HG03097 (cell line): ENCODE measurements at regions not wholly inside any gene's neighbourhood (a gene's known extent, or its start where the extent isn't known, plus 50 kb on each side); places are given as distances from the start of the nearest gene placed in this dataset.

ENCODE experiments used
- ATAC-seq: cut with Tn5 transposase; IDR thresholded peaks from one replicate; pipeline ENCODE4 v1.9.1; 2021; ENCODE audit not compliant: unreplicated experiment, low FRiP score

- ATAC-seq, result no peak
These were observed 134.2 kb upstream of the LINC00305 start for GRCh38 chr18:64283059-64283458.

GRCh38 chr18:64278026-64278425 is 129.1 kb upstream of the LINC00305 start:
- ATAC-seq, result no peak

- no peak for ATAC-seq
These were observed 127.6 kb upstream of the LINC00305 start for GRCh38 chr18:64276311-64277090.

GRCh38 chr18:64275593-64276300 is 126.9 kb upstream of the LINC00305 start:
- ATAC-seq, result no peak

GRCh38 chr18:64273724-64274123 is 124.8 kb upstream of the LINC00305 start:
- ATAC-seq, result no peak

- no peak for ATAC-seq
These were observed 123.2 kb upstream of the LINC00305 start for GRCh38 chr18:64271975-64272659.

GRCh38 chr18:64271246-64271645 is 122.4 kb upstream of the LINC00305 start:
- ATAC-seq, result no peak

- no peak for ATAC-seq
These were observed 121.7 kb upstream of the LINC00305 start for GRCh38 chr18:64270608-64271007.

GRCh38 chr18:64270121-64270520 is 121.2 kb upstream of the LINC00305 start:
- ATAC-seq, result no peak

- ATAC-seq, result no peak
These were observed 115.3 kb upstream of the LINC00305 start for GRCh38 chr18:64264171-64264570.

GRCh38 chr18:64260810-64261209 is 111.9 kb upstream of the LINC00305 start:
- no peak for ATAC-seq

- no peak for ATAC-seq
These were observed 111.0 kb upstream of the LINC00305 start for GRCh38 chr18:64259871-64260270.

GRCh38 chr18:64258111-64258650 is 109.3 kb upstream of the LINC00305 start:
- ATAC-seq, result no peak

GRCh38 chr18:64254399-64255093 is 105.7 kb upstream of the LINC00305 start:
- ATAC-seq, result no peak

GRCh38 chr18:64253873-64254272 is 105.0 kb upstream of the LINC00305 start:
- ATAC-seq, result no peak

- no peak for ATAC-seq
These were observed 104.3 kb upstream of the LINC00305 start for GRCh38 chr18:64253222-64253621.

- ATAC-seq, result no peak
These were observed 99.9 kb upstream of the LINC00305 start for GRCh38 chr18:64248836-64249235.

- ATAC-seq, result no peak
These were observed 96.4 kb upstream of the LINC00305 start for GRCh38 chr18:64245126-64245861.

- ATAC-seq, result no peak
These were observed 95.7 kb upstream of the LINC00305 start for GRCh38 chr18:64244571-64244970.

- ATAC-seq, result no peak
These were observed 91.4 kb upstream of the LINC00305 start for GRCh38 chr18:64240316-64240715.
